ENCODE measurements at regions not wholly inside any gene's neighbourhood (a gene's known extent, or its start where the extent isn't known, plus 50 kb on each side); places are given as distances from the start of the nearest gene placed in this dataset.

- H3K9me3 ChIP-seq (ENCODE audit: control insufficient read depth in 1 of 2, low read length in 2 of 2), result no peaks in the 10 kb centered on the region
- no peaks in the 10 kb centered on the region for H3K4me1 ChIP-seq (ENCODE audit: control insufficient read depth in 1 of 2, insufficient read depth in 2 of 2, low read length in 2 of 2)
- H3K9ac ChIP-seq (ENCODE audit: low read depth in 1 of 2, low read length in 2 of 2), result no peak overlapping the region
- no peak overlapping the region for H3K27ac ChIP-seq (ENCODE audit: low read depth, low read length)
- no peak overlapping the region for H3K4me3 ChIP-seq (ENCODE audit: low read depth in 1 of 2, low read length in 2 of 2)
- no peaks in the 10 kb centered on the region for H3K27me3 ChIP-seq (ENCODE audit: control insufficient read depth in 1 of 2, insufficient read depth in 2 of 2, low read length in 2 of 2)
- no peaks in the 10 kb centered on the region for H3K36me3 ChIP-seq (ENCODE audit: control insufficient read depth in 1 of 2, insufficient read depth in 2 of 2, low read length in 2 of 2)
Measured at GRCh38 chr6:85272592-85272991, 177.3 kb upstream of the NT5E start.

GRCh38 chr6:85262621-85263020, 187.3 kb upstream of the NT5E start:
- Histone ChIP-seq H3K27ac (ENCODE audit: low read depth, low read length) (no peak overlapping the region), H3K36me3 (ENCODE audit: control insufficient read depth in 1 of 2, insufficient read depth in 2 of 2, low read length in 2 of 2) (no peaks in the 10 kb centered on the region), H3K9ac (ENCODE audit: low read depth in 1 of 2, low read length in 2 of 2) (no peak overlapping the region), H3K9me3 (ENCODE audit: control insufficient read depth in 1 of 2, low read length in 2 of 2) (no peaks in the 10 kb centered on the region), H3K4me1 (ENCODE audit: control insufficient read depth in 1 of 2, insufficient read depth in 2 of 2, low read length in 2 of 2) (no peaks in the 10 kb centered on the region), H3K27me3 (ENCODE audit: control insufficient read depth in 1 of 2, insufficient read depth in 2 of 2, low read length in 2 of 2) (no peaks in the 10 kb centered on the region), H3K4me3 (ENCODE audit: low read depth in 1 of 2, low read length in 2 of 2) (no peak overlapping the region)

- Histone ChIP-seq H3K36me3 (ENCODE audit: control insufficient read depth in 1 of 2, insufficient read depth in 2 of 2, low read length in 2 of 2) (no peaks in the 10 kb centered on the region), H3K27me3 (ENCODE audit: control insufficient read depth in 1 of 2, insufficient read depth in 2 of 2, low read length in 2 of 2) (no peaks in the 10 kb centered on the region), H3K27ac (ENCODE audit: low read depth, low read length) (no peak overlapping the region), H3K9me3 (ENCODE audit: control insufficient read depth in 1 of 2, low read length in 2 of 2) (no peaks in the 10 kb centered on the region), H3K4me3 (ENCODE audit: low read depth in 1 of 2, low read length in 2 of 2) (no peak overlapping the region), H3K4me1 (ENCODE audit: control insufficient read depth in 1 of 2, insufficient read depth in 2 of 2, low read length in 2 of 2) (no peaks in the 10 kb centered on the region), H3K9ac (ENCODE audit: low read depth in 1 of 2, low read length in 2 of 2) (no peak overlapping the region)
Measured at GRCh38 chr6:85261271-85261670, 188.6 kb upstream of the NT5E start.

- Histone ChIP-seq H3K27ac (ENCODE audit: low read depth, low read length) (no peak overlapping the region), H3K27me3 (ENCODE audit: control insufficient read depth in 1 of 2, insufficient read depth in 2 of 2, low read length in 2 of 2) (no peaks in the 10 kb centered on the region), H3K36me3 (ENCODE audit: control insufficient read depth in 1 of 2, insufficient read depth in 2 of 2, low read length in 2 of 2) (no peaks in the 10 kb centered on the region), H3K9me3 (ENCODE audit: control insufficient read depth in 1 of 2, low read length in 2 of 2) (peaks cover 0 to 6% of the 10 kb centered on the region in 2 donors), H3K4me1 (ENCODE audit: control insufficient read depth in 1 of 2, insufficient read depth in 2 of 2, low read length in 2 of 2) (no peaks in the 10 kb centered on the region), H3K9ac (ENCODE audit: low read depth in 1 of 2, low read length in 2 of 2) (no peak overlapping the region), H3K4me3 (ENCODE audit: low read depth in 1 of 2, low read length in 2 of 2) (no peak overlapping the region)
Measured at GRCh38 chr6:85255661-85256060, 194.2 kb upstream of the NT5E start.

GRCh38 chr6:85252552-85252951, 197.3 kb upstream of the NT5E start:
- no peak overlapping the region for H3K9ac ChIP-seq (ENCODE audit: low read depth in 1 of 2, low read length in 2 of 2)
- H3K27me3 ChIP-seq (ENCODE audit: control insufficient read depth in 1 of 2, insufficient read depth in 2 of 2, low read length in 2 of 2), result no peaks in the 10 kb centered on the region
- H3K27ac ChIP-seq (ENCODE audit: low read depth, low read length), result no peak overlapping the region
- H3K9me3 ChIP-seq (ENCODE audit: control insufficient read depth in 1 of 2, low read length in 2 of 2), result peaks cover 0 to 6% of the 10 kb centered on the region in 2 donors
- no peaks in the 10 kb centered on the region for H3K4me1 ChIP-seq (ENCODE audit: control insufficient read depth in 1 of 2, insufficient read depth in 2 of 2, low read length in 2 of 2)
- H3K36me3 ChIP-seq (ENCODE audit: control insufficient read depth in 1 of 2, insufficient read depth in 2 of 2, low read length in 2 of 2), result no peaks in the 10 kb centered on the region
- no peak overlapping the region for H3K4me3 ChIP-seq (ENCODE audit: low read depth in 1 of 2, low read length in 2 of 2)

GRCh38 chr6:85252085-85252484, 197.8 kb upstream of the NT5E start:
- H3K9me3 ChIP-seq (ENCODE audit: control insufficient read depth in 1 of 2, low read length in 2 of 2), result peaks cover 0 to 6% of the 10 kb centered on the region in 2 donors
- H3K36me3 ChIP-seq (ENCODE audit: control insufficient read depth in 1 of 2, insufficient read depth in 2 of 2, low read length in 2 of 2), result no peaks in the 10 kb centered on the region
- no peaks in the 10 kb centered on the region for H3K4me1 ChIP-seq (ENCODE audit: control insufficient read depth in 1 of 2, insufficient read depth in 2 of 2, low read length in 2 of 2)
- no peaks in the 10 kb centered on the region for H3K27me3 ChIP-seq (ENCODE audit: control insufficient read depth in 1 of 2, insufficient read depth in 2 of 2, low read length in 2 of 2)
- H3K9ac ChIP-seq (ENCODE audit: low read depth in 1 of 2, low read length in 2 of 2), result no peak overlapping the region
- no peak overlapping the region for H3K4me3 ChIP-seq (ENCODE audit: low read depth in 1 of 2, low read length in 2 of 2)
- H3K27ac ChIP-seq (ENCODE audit: low read depth, low read length), result no peak overlapping the region

- H3K4me1 ChIP-seq (ENCODE audit: control insufficient read depth in 1 of 2, insufficient read depth in 2 of 2, low read length in 2 of 2), result no peaks in the 10 kb centered on the region
- no peak overlapping the region for H3K27ac ChIP-seq (ENCODE audit: low read depth, low read length)
- no peak overlapping the region for H3K9ac ChIP-seq (ENCODE audit: low read depth in 1 of 2, low read length in 2 of 2)
- no peak overlapping the region for H3K4me3 ChIP-seq (ENCODE audit: low read depth in 1 of 2, low read length in 2 of 2)
- no peaks in the 10 kb centered on the region for H3K36me3 ChIP-seq (ENCODE audit: control insufficient read depth in 1 of 2, insufficient read depth in 2 of 2, low read length in 2 of 2)
- H3K9me3 ChIP-seq (ENCODE audit: control insufficient read depth in 1 of 2, low read length in 2 of 2), result peaks cover 0 to 6% of the 10 kb centered on the region in 2 donors
- no peaks in the 10 kb centered on the region for H3K27me3 ChIP-seq (ENCODE audit: control insufficient read depth in 1 of 2, insufficient read depth in 2 of 2, low read length in 2 of 2)
Measured at GRCh38 chr6:85251300-85251699, 198.6 kb upstream of the NT5E start.

GRCh38 chr6:85250586-85251220, 199.2 kb upstream of the NT5E start:
- H3K4me1 ChIP-seq (ENCODE audit: control insufficient read depth in 1 of 2, insufficient read depth in 2 of 2, low read length in 2 of 2), result no peaks in the 10 kb centered on the region
- H3K4me3 ChIP-seq (ENCODE audit: low read depth in 1 of 2, low read length in 2 of 2), result no peak overlapping the region
- H3K27me3 ChIP-seq (ENCODE audit: control insufficient read depth in 1 of 2, insufficient read depth in 2 of 2, low read length in 2 of 2), result no peaks in the 10 kb centered on the region
- peaks cover 0 to 6% of the 10 kb centered on the region in 2 donors for H3K9me3 ChIP-seq (ENCODE audit: control insufficient read depth in 1 of 2, low read length in 2 of 2)
- H3K27ac ChIP-seq (ENCODE audit: low read depth, low read length), result no peak overlapping the region
- H3K9ac ChIP-seq (ENCODE audit: low read depth in 1 of 2, low read length in 2 of 2), result no peak overlapping the region
- H3K36me3 ChIP-seq (ENCODE audit: control insufficient read depth in 1 of 2, insufficient read depth in 2 of 2, low read length in 2 of 2), result no peaks in the 10 kb centered on the region

GRCh38 chr6:85245004-85245403, 204.9 kb upstream of the NT5E start:
- Histone ChIP-seq H3K9ac (ENCODE audit: low read depth in 1 of 2, low read length in 2 of 2) (no peak overlapping the region), H3K4me1 (ENCODE audit: control insufficient read depth in 1 of 2, insufficient read depth in 2 of 2, low read length in 2 of 2) (no peaks in the 10 kb centered on the region), H3K36me3 (ENCODE audit: control insufficient read depth in 1 of 2, insufficient read depth in 2 of 2, low read length in 2 of 2) (no peaks in the 10 kb centered on the region), H3K27me3 (ENCODE audit: control insufficient read depth in 1 of 2, insufficient read depth in 2 of 2, low read length in 2 of 2) (no peaks in the 10 kb centered on the region), H3K9me3 (ENCODE audit: control insufficient read depth in 1 of 2, low read length in 2 of 2) (no peaks in the 10 kb centered on the region), H3K4me3 (ENCODE audit: low read depth in 1 of 2, low read length in 2 of 2) (no peak overlapping the region), H3K27ac (ENCODE audit: low read depth, low read length) (no peak overlapping the region)

GRCh38 chr6:85241498-85242052, 208.3 kb upstream of the NT5E start:
- Histone ChIP-seq H3K36me3 (ENCODE audit: control insufficient read depth in 1 of 2, insufficient read depth in 2 of 2, low read length in 2 of 2) (no peaks in the 10 kb centered on the region), H3K27me3 (ENCODE audit: control insufficient read depth in 1 of 2, insufficient read depth in 2 of 2, low read length in 2 of 2) (no peaks in the 10 kb centered on the region), H3K9ac (ENCODE audit: low read depth in 1 of 2, low read length in 2 of 2) (no peak overlapping the region), H3K4me3 (ENCODE audit: low read depth in 1 of 2, low read length in 2 of 2) (no peak overlapping the region), H3K9me3 (ENCODE audit: control insufficient read depth in 1 of 2, low read length in 2 of 2) (no peaks in the 10 kb centered on the region), H3K4me1 (ENCODE audit: control insufficient read depth in 1 of 2, insufficient read depth in 2 of 2, low read length in 2 of 2) (no peaks in the 10 kb centered on the region), H3K27ac (ENCODE audit: low read depth, low read length) (no peak overlapping the region)

All from duodenal mucosa (tissue), 2 donors.